Left ventricle myocardium inferior (tissue), 1 donor: ENCODE measurements at regions not wholly inside any gene's neighbourhood (a gene's known extent, or its start where the extent isn't known, plus 50 kb on each side); places are given as distances from the start of the nearest gene placed in this dataset.

Experiments
- DNase-seq: peaks from one replicate; pipeline ENCODE4 v3.0.0-alpha.2; 2020
- H3K27ac ChIP-seq: fragments of 200-600 bp; replicated peaks from 2 replicates; pipeline ENCODE4 v1.8.0; 2021
- H3K27me3 ChIP-seq: fragments of 200-600 bp; 2 replicates; pipeline ENCODE4 v1.8.0; 2021; ENCODE audit warnings: low read depth
- H3K36me3 ChIP-seq: fragments of 200-600 bp; 2 replicates; pipeline ENCODE4 v1.8.0; 2021
- H3K4me1 ChIP-seq: fragments of 200-600 bp; 2 replicates; pipeline ENCODE4 v1.8.0; 2021
- H3K4me3 ChIP-seq: fragments of 200-600 bp; 2 replicates; pipeline ENCODE4 v1.8.0; 2021; ENCODE audit warnings: mild to moderate bottlenecking, moderate library complexity
- H3K9me3 ChIP-seq: fragments of 200-600 bp; replicated peaks from 2 replicates; pipeline ENCODE4 v1.8.0; 2021
- intact Hi-C: fragments of 100-400 bp; cut with micrococcal nuclease; formaldehyde crosslinking; loops from one replicate; pipeline ENCODE4 v1.11.0; 2022
- TF ChIP-seq, protein P1 (sequence below): fragments of 200-600 bp; IDR thresholded peaks from 2 replicates; pipeline ENCODE4 v1.8.0; 2021; ENCODE audit warnings: antibody characterized with exemption, mild to moderate bottlenecking, borderline replicate concordance
- donor health status: DM: no; HTN: yes; CAD: no; lungs with severe emphysema.

DNA sequence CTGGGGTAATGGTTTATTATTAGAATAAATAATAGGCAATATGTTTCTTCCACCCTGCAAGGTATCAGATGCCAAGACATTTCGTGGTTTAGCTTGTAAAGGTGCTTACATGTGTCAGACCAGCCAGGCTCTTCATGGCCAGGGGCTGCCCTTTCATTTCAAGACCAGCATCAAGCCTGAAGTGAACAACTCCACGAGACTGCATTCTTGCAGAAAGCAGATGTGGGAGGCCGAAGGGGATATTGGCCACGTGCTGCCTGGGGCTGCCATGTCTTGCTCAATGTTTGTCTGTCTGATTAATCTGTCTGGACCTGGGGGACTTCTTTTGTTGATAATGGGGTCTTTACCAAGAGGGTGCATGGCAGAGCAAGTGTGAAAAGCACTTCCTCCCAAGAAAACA lies 294.2 kb upstream of the RBFOX1 start:
- DNase-seq = no peak
- Histone ChIP-seq H3K4me3 (no peak overlapping the region), H3K27ac (no peak overlapping the region), H3K36me3 (no peaks in the 10 kb centered on the region), H3K27me3 (peaks cover 4% of the 10 kb centered on the region), H3K4me1 (no peaks in the 10 kb centered on the region), H3K9me3 (no peaks in the 10 kb centered on the region)
- TF ChIP-seq, protein P1, sequence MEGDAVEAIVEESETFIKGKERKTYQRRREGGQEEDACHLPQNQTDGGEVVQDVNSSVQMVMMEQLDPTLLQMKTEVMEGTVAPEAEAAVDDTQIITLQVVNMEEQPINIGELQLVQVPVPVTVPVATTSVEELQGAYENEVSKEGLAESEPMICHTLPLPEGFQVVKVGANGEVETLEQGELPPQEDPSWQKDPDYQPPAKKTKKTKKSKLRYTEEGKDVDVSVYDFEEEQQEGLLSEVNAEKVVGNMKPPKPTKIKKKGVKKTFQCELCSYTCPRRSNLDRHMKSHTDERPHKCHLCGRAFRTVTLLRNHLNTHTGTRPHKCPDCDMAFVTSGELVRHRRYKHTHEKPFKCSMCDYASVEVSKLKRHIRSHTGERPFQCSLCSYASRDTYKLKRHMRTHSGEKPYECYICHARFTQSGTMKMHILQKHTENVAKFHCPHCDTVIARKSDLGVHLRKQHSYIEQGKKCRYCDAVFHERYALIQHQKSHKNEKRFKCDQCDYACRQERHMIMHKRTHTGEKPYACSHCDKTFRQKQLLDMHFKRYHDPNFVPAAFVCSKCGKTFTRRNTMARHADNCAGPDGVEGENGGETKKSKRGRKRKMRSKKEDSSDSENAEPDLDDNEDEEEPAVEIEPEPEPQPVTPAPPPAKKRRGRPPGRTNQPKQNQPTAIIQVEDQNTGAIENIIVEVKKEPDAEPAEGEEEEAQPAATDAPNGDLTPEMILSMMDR = no peak
- intact Hi-C loops = no loop called here

- Histone ChIP-seq H3K27me3 (peaks cover 4% of the 10 kb centered on the region), H3K4me1 (no peaks in the 10 kb centered on the region), H3K9me3 (no peaks in the 10 kb centered on the region), H3K4me3 (no peak overlapping the region), H3K36me3 (no peaks in the 10 kb centered on the region), H3K27ac (no peak overlapping the region)
- intact Hi-C loops = no loop called here
- DNase-seq = no peak
- TF ChIP-seq, protein P1 = no peak
Measured at GRCh38 chr16:7037495-7037894, 295.1 kb upstream of the RBFOX1 start.

GRCh38 chr16:7031031-7031430 lies 301.6 kb upstream of the RBFOX1 start:
- Histone ChIP-seq H3K27me3 (peaks cover 4% of the 10 kb centered on the region), H3K27ac (no peak overlapping the region), H3K9me3 (peaks cover 3% of the 10 kb centered on the region), H3K4me1 (no peaks in the 10 kb centered on the region), H3K4me3 (no peak overlapping the region), H3K36me3 (no peaks in the 10 kb centered on the region)
- no peak for DNase-seq
- intact Hi-C loops = no loop called here
- TF ChIP-seq, protein P1 = no peak

DNA sequence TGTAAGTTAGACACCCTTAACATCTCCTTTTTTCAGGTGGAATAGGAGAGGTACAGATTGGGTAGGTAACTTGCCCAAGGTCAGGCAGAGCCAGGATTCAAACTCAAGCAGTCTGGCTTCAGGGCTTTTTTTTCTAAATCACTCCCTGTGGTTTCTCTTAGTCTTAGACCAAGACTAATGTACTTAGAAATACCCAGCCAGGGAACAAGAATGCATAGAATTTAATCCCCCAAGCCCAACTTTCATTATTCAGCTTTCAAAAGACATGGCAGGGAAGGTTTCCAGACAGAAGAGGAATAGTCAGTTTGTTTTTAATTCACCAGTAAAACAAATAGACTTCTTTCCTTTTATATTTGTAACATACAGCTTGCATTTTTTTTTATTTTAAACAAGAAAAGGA lies 305.2 kb upstream of the RBFOX1 start:
- no peak for DNase-seq
- Histone ChIP-seq H3K4me3 (no peak overlapping the region), H3K27ac (no peak overlapping the region), H3K27me3 (no peaks in the 10 kb centered on the region), H3K4me1 (no peaks in the 10 kb centered on the region), H3K36me3 (no peaks in the 10 kb centered on the region), H3K9me3 (peaks cover 3% of the 10 kb centered on the region)
- TF ChIP-seq, protein P1 = no peak
- intact Hi-C loops = loop anchor here (10.0 kb wide), 1 partner anchor 1147 kb away; no protein-coding TSS in a partner anchor

DNA sequence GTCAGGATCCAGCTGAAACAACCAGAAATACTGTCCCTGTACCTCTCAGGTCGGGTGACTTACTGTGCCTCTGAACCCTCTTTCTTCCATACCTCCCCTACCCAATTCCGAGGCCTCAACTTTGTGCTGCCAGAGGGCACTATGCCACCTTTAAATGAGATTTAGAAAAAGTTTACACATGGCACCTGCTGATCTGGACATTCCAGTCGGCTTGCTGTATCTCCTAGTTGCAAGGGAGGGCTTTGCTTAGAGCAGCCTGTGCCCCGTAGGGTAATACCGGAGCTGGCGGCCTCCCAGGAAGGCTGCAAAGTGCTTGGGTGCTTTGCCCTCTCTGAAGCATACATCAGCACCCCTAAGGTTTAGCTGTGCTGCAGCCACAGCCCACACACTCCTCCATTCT lies 306.0 kb upstream of the RBFOX1 start:
- no peak overlapping the region for H3K4me3 ChIP-seq
- DNase-seq = no peak
- H3K9me3 ChIP-seq = peaks cover 3% of the 10 kb centered on the region
- no peaks in the 10 kb centered on the region for H3K36me3 ChIP-seq
- no peak overlapping the region for H3K27ac ChIP-seq
- no peaks in the 10 kb centered on the region for H3K4me1 ChIP-seq
- intact Hi-C loops = loop anchor here (10.0 kb wide), 1 partner anchor 1148 kb away; no protein-coding TSS in a partner anchor
- no peaks in the 10 kb centered on the region for H3K27me3 ChIP-seq
- TF ChIP-seq, protein P1 = no peak
